Hepatocyte (in vitro differentiated cells): ENCODE measurements at regions not wholly inside any gene's neighbourhood (a gene's known extent, or its start where the extent isn't known, plus 50 kb on each side); places are given as distances from the start of the nearest gene placed in this dataset.

Experiments used
- CTCF ChIP-seq: fragments of 200-600 bp; sonication (generic); IDR thresholded peaks from 2 replicates; pipeline ENCODE4 v1.5.1; 2016; ENCODE audit warnings: antibody characterized with exemption, mild to moderate bottlenecking; ENCODE audit not compliant: poor library complexity
- EZH2phosphoT487 ChIP-seq: fragments of 200-600 bp; sonication (generic); IDR thresholded peaks from one replicate; pipeline ENCODE4 v1.6.1; 2018; ENCODE audit warnings: antibody characterized with exemption, mild to moderate bottlenecking, low read depth, moderate library complexity; ENCODE audit not compliant: unreplicated experiment, severe bottlenecking

DNA sequence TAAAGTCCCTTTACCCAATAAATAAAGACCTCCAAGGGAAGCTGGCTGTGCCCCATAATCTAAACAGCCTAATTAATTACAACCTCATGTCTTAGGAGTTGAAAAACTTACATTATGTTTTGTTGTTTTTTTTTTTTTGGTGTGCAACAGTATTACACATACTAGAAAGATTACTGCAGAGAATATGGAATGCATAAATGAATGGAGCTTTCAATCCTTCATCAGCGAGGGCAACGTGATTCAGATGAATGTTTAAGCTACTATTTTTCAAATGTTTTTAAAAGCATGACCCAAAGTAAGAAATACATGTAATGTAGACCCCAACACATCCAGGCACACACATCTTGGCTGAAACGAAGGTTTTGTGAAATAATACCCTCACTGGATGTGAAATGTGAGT is 167.1 kb upstream of the FN1 start:
- no peak for TF ChIP-seq CTCF
- TF ChIP-seq EZH2phosphoT487: no peak
